ENCODE measurements at regions not wholly inside any gene's neighbourhood (a gene's known extent, or its start where the extent isn't known, plus 50 kb on each side); places are given as distances from the start of the nearest gene placed in this dataset.

- DNase-seq (ENCODE audit: low read depth): no peak
Observed at GRCh38 chrX:131778269-131779218, 234.7 kb downstream of the OR13H1 start.

- DNase-seq (ENCODE audit: low read depth): no peak
Observed at GRCh38 chrX:131779306-131779705, 235.4 kb downstream of the OR13H1 start.

DNA sequence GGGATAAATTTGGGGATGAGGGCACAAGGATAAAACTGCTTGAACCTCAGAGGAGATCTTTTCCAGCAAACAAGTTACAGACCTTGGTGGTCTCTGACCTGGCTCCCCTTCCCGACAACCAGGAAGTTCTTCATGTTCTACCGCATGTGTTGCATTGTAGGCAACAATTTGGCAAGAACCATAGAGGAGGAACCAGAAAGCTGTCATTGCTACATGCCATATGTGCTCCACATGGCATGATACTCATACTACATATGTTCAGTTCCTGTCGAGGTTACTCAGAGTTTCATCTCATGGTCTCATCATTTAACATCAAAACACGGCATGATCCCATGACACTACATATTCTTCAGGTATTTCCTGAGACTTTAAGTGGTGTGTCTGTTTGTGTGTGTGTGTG lies 235.9 kb downstream of the OR13H1 start:
- DNase-seq (ENCODE audit: low read depth): no peak

GRCh38 chrX:131782646-131783045 lies 238.8 kb downstream of the OR13H1 start:
- DNase-seq (ENCODE audit: low read depth): no peak

GRCh38 chrX:131783555-131784308 lies 239.4 kb upstream of the STK26 start:
- no peak for DNase-seq (ENCODE audit: low read depth)

DNA sequence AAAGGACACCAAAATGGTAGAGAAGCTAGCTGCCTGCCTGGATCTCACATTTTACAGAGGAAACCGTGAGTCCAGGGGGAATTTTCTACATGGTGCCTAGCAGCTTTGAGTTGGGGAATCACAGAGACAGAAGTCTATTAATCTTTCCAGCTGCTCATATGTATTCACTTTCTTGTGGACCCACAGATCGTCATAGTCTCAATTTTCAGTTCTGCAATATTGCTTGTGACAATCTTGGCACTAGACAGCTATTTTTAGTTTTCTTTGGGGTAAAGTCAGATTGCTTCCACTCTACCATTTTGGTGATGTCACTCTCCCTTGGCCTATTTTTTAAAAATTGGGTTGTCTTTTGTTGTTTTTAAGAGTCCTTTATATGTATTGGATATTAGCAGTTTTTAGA lies 233.4 kb upstream of the STK26 start:
- DNase-seq (ENCODE audit: low read depth): no peak

- no peak for DNase-seq (ENCODE audit: low read depth)
Observed at GRCh38 chrX:131791608-131792355, 231.3 kb upstream of the STK26 start.

- no peak for DNase-seq (ENCODE audit: low read depth)
Observed at GRCh38 chrX:131792356-131792749, 230.7 kb upstream of the STK26 start.

DNA sequence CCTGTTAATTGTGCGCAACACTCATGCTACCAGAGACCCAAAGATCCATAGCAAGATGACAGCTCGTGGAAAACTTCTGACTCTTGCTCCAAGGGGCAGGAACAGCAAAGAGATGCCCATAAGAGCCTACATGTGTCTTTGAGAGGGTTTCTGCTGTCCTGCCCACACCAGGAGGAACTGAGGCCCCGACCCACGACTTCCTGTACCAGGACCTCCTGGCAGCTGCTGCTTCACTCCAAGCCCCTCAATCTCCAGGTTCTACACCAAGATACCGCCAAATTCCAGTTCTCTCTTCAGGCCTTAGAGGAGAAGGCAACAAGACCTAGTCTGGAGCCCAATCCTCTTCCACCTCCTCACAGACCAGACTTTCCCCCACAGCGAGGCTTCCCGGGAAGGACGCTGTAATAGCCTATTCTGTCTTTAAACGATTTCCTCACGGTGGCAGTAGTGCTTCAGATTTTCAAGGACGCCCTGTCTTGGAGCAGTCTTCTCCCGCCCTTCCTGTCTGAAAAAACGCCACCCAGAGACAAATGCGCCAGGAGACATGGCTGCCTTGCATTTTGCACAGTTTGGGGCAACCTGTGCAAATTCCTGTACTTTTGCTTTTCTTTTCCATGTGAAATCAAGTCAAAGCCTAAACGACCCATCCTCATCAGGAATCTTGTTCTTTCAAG lies 230.2 kb upstream of the STK26 start:
- peak; percentile 3 for DNase-seq (ENCODE audit: low read depth)

- DNase-seq (ENCODE audit: low read depth): no peak
Observed at GRCh38 chrX:131795442-131796229, 227.5 kb upstream of the STK26 start.

DNA sequence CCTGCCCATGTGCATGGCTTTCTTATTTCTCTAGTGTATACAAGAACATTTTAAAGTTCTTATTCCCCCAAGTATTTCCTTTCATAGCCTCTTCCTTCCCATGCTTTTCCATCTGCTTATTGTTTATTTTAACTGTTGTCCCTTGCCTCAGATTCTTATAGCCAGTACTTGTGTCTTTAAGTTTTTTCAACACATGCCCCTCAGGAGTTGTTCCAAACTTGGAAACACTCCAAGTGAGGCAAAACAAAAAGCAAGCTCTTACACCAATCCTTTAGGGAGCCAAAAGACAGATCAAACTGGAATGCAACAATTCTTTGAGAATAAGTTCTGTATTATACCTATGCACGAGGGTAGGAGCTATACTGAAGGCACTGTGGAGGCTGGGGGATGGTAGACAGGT lies 222.0 kb upstream of the STK26 start:
- DNase-seq (ENCODE audit: low read depth): no peak

DNA sequence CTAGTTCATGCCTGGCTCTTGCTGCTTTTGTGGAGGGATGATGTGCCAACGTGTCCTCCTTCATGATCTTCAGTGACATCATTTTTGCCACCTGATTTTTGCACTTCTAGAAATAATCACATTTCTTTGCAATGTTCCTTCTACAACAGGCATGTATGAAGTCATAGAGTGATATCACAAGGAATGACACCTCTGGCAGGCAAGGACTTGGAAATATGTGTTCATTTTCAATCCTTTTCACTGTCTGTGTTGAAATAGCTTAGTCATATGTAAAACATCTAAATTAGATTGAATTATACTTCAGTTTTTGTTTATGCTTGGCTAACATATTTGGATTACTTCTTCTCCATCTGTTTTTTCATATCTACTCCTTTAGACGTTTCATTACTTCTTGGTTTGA lies 221.2 kb upstream of the STK26 start:
- no peak for DNase-seq (ENCODE audit: low read depth)

DNA sequence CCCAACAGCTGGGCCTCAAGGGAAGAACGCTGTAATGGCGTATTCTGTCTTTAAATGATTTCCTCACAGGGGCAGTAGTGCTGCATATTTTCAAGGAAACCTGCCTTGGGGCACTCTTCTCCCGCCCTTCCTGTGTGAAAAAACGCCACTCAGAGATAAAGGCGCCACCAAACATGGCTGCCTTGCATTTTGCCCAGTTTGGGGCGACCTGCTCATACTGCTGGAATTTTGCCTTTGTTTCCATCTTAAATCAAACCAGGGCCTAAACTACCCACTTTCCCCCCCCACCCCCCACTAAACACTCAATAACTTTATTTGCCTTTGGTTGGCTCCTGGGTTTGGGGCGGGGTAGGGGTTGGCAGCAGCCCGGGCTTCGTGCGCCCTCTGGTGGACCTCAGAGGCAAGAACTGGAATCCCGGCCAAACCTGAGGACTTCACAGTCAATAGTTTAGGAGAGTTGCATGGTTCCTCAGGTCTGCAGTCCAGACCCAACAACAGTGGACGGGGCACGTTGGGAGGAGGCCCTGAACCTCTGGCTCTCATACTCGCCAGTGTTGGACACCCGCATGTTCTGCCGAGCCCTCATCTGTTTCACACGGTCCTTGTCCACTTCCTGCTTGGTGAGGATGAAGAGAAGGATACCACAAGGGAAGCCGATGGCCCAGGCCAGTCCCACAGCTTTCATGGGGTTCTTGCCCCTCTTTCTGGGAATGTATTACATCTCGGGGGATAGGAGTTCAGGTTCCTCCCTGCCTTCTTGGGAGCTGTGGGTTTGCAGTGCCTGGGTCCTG lies 220.1 kb upstream of the STK26 start:
- no peak for DNase-seq (ENCODE audit: low read depth)

- DNase-seq (ENCODE audit: low read depth): no peak
Observed at GRCh38 chrX:131812847-131813825, 210.0 kb upstream of the STK26 start.

DNA sequence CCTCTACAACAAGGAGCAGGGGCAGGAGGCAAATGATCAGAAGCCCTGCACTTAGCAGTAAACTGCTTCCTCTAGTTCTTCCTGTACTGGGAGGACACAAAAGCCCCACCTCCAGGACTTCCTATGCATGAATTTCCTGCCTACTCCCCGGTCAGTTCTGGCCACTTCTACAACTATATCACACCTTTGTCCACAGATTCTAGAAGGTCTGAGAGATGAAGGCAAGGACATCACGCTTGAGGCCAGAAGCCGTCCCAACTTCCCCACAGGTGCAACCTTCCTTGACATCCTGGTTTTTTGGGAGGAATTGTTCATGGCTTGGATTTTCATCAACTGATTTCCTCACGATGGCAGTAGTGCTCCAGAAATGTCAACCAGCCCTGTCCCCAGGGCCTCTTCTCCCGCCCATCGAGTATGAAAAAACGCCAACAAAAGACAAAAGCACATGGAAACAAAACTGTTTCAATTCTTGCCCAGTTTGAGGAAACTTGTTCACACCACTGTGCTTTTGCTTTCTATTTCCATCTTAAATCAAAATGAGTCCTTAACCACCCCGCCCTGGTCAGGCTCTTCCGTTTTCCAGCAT lies 206.5 kb upstream of the STK26 start:
- peak; percentile 3 for DNase-seq (ENCODE audit: low read depth)

- DNase-seq (ENCODE audit: low read depth): no peak
Observed at GRCh38 chrX:131818297-131818936, 204.7 kb upstream of the STK26 start.

GRCh38 chrX:131821945-131822622 lies 201.0 kb upstream of the STK26 start:
- DNase-seq (ENCODE audit: low read depth): no peak

GRCh38 chrX:131826572-131826971 lies 196.5 kb upstream of the STK26 start:
- no peak for DNase-seq (ENCODE audit: low read depth)

Measured in EH (cell line).